Inflammatory macrophage treated with lipopolysaccharide for 4 hours (primary cell): ENCODE measurements at regions not wholly inside any gene's neighbourhood (a gene's known extent, or its start where the extent isn't known, plus 50 kb on each side); places are given as distances from the start of the nearest gene placed in this dataset.

Experiments used
- DNase-seq: peaks from one replicate; pipeline ENCODE4 v3.0.0-alpha.2; 2020

GRCh38 chr13:40319699-40320579 is 346.5 kb downstream of the FOXO1 start:
- no peak for DNase-seq

- no peak for DNase-seq
These were observed 338.4 kb downstream of the FOXO1 start for GRCh38 chr13:40328091-40328490.

- DNase-seq: no peak
These were observed 336.5 kb downstream of the FOXO1 start for GRCh38 chr13:40329781-40330485.

- DNase-seq: no peak
These were observed 335.5 kb downstream of the FOXO1 start for GRCh38 chr13:40330950-40331349.

GRCh38 chr13:40331802-40332201 is 334.6 kb downstream of the FOXO1 start:
- DNase-seq: no peak

- DNase-seq: no peak
These were observed 333.2 kb downstream of the FOXO1 start for GRCh38 chr13:40333226-40333625.

- no peak for DNase-seq
These were observed 332.4 kb downstream of the FOXO1 start for GRCh38 chr13:40334031-40334430.

GRCh38 chr13:40334616-40335015 is 331.8 kb downstream of the FOXO1 start:
- DNase-seq: no peak

- DNase-seq: no peak
These were observed 329.9 kb downstream of the FOXO1 start for GRCh38 chr13:40336228-40337221.

GRCh38 chr13:40337651-40338050 is 328.8 kb downstream of the FOXO1 start:
- DNase-seq: no peak

GRCh38 chr13:40338217-40338616 is 328.2 kb downstream of the FOXO1 start:
- DNase-seq: no peak

GRCh38 chr13:40340368-40341095 is 325.9 kb downstream of the FOXO1 start:
- no peak for DNase-seq

- no peak for DNase-seq
These were observed 325.4 kb downstream of the FOXO1 start for GRCh38 chr13:40341096-40341471.

- no peak for DNase-seq
These were observed 324.9 kb downstream of the FOXO1 start for GRCh38 chr13:40341501-40341900.

GRCh38 chr13:40342461-40342860 is 324.0 kb downstream of the FOXO1 start:
- no peak for DNase-seq

- no peak for DNase-seq
These were observed 323.5 kb downstream of the FOXO1 start for GRCh38 chr13:40342901-40343300.

- DNase-seq: no peak
These were observed 322.7 kb downstream of the FOXO1 start for GRCh38 chr13:40343550-40344269.

GRCh38 chr13:40344270-40345148 is 321.9 kb downstream of the FOXO1 start:
- no peak for DNase-seq

- DNase-seq: no peak
These were observed 321.3 kb downstream of the FOXO1 start for GRCh38 chr13:40345149-40345514.

- no peak for DNase-seq
These were observed 320.6 kb downstream of the FOXO1 start for GRCh38 chr13:40345654-40346372.
